Adrenal gland (tissue), 9 donors: ENCODE measurements at regions not wholly inside any gene's neighbourhood (a gene's known extent, or its start where the extent isn't known, plus 50 kb on each side); places are given as distances from the start of the nearest gene placed in this dataset.

Source experiments
- DNase-seq, 7 donors: peaks; one replicate each; pipeline ENCODE4 v3.0.0-alpha.2; 2019 to 2020
- H3K27ac ChIP-seq, 5 donors: fragments of 200-600 bp; sonication (generic) in 4 of 5; 1 replicate in 3 of 5; 2 replicates in 2 of 5; pipeline versions ENCODE4 v1.5.1 to v1.8.0; 2016 to 2020; ENCODE audit warnings: mild to moderate bottlenecking in 1 of 5
- H3K27me3 ChIP-seq: fragments of 200-600 bp; 2 replicates; pipeline ENCODE4 v1.8.0; 2021
- H3K36me3 ChIP-seq, 2 donors: fragments of 200-600 bp; replicated peaks in 1 of 2; 1 replicate in 1 of 2; 2 replicates in 1 of 2; pipeline versions ENCODE4 v1.5.1 to v1.8.0; 2018 to 2022
- H3K4me1 ChIP-seq, 2 donors: fragments of 200-600 bp; replicated peaks in 1 of 2; 1 replicate in 1 of 2; 2 replicates in 1 of 2; pipeline versions ENCODE4 v1.5.1 to v1.8.0; 2018 to 2021
- H3K4me3 ChIP-seq, 4 donors: fragments of 200-600 bp; sonication (generic) in 3 of 4; one replicate each; pipeline ENCODE4 v1.5.1; 2016 to 2018
- H3K9me3 ChIP-seq, 3 donors: fragments of 200-600 bp; sonication (generic) in 1 of 3; replicated peaks in 1 of 3; 1 replicate in 2 of 3; 2 replicates in 1 of 3; pipeline versions ENCODE4 v1.5.1 to v1.8.0; 2016 to 2021
- POLR2A ChIP-seq, 2 donors: fragments of 450-650 bp; IDR thresholded peaks; one replicate each; pipeline ENCODE4 v1.6.1; 2017; ENCODE audit warnings: antibody characterized with exemption in 2 of 2, mild to moderate bottlenecking in 2 of 2, moderate library complexity in 1 of 2
- WGBS, 4 donors: extraction: QIAGEN DNeasy Blood & Tissue Kit in 2 of 4; methylation state at CpG; one replicate each; pipeline versions ENCODE4 v1.1.5 to v1.1.7; 2013 to 2017; 5-methylcytosine and 5-hydroxymethylcytosine counted together
- intact Hi-C, 2 donors: fragments of 100-400 bp; cut with DNase I; formaldehyde crosslinking; loops; one replicate each; pipeline versions ENCODE4 v1.14.1 to v1.15.0; 2022 to 2023
- TF ChIP-seq, protein P1 (sequence below), 6 experiments: fragments of 450-650 bp in 4 of 6; fragments of 200-600 bp in 2 of 6; sonication (generic) in 1 of 6; IDR thresholded peaks; 1 replicate in 5 of 6; 2 replicates in 1 of 6; pipeline versions ENCODE4 v1.5.1 to v1.8.0; 2016 to 2021; ENCODE audit warnings: antibody characterized with exemption in 6 of 6, mild to moderate bottlenecking in 2 of 6, moderate library complexity in 1 of 6
- donor health status: healthy with polysubstance abuse.
- donor health status: Bipolar disorder and iron deficiency.
- donor health status: DM: yes; HTN: yes; CAD: no.
- donor health status: DM: no; HTN: no; CAD: no.
- donor health status: DM: no; HTN: no; CAD: no.

DNA sequence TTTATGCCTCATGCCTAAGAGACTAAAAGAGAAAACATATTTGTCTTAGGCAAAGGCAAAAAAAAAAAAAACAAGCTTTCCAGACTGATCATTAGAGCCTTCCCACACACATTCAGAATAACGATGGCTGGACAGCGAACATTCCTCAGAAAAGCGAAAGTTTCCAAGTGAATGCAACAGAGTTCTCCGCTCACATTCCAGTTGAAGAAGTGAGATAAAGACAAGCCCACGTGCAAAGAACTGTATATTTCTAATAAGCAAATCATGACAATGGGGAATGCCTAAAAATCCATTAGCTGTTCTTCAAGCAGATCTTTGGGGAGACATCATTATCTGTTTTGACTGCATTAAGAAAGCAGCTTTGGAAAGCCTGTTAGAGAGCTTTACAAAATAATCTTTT, 347.9 kb downstream of the METTL4 start:
- no peaks in the 10 kb centered on the region for H3K36me3 ChIP-seq
- peaks cover 5% of the 10 kb centered on the region for H3K27me3 ChIP-seq
- H3K9me3 ChIP-seq, result no peaks in the 10 kb centered on the region
- DNase-seq, result no peak
- no peaks in the 10 kb centered on the region for H3K4me1 ChIP-seq
- intact Hi-C loops, result no loop called here
- TF ChIP-seq, protein P1, sequence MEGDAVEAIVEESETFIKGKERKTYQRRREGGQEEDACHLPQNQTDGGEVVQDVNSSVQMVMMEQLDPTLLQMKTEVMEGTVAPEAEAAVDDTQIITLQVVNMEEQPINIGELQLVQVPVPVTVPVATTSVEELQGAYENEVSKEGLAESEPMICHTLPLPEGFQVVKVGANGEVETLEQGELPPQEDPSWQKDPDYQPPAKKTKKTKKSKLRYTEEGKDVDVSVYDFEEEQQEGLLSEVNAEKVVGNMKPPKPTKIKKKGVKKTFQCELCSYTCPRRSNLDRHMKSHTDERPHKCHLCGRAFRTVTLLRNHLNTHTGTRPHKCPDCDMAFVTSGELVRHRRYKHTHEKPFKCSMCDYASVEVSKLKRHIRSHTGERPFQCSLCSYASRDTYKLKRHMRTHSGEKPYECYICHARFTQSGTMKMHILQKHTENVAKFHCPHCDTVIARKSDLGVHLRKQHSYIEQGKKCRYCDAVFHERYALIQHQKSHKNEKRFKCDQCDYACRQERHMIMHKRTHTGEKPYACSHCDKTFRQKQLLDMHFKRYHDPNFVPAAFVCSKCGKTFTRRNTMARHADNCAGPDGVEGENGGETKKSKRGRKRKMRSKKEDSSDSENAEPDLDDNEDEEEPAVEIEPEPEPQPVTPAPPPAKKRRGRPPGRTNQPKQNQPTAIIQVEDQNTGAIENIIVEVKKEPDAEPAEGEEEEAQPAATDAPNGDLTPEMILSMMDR (IDR thresholded peaks at IDR 0.05), result no peak
- TF ChIP-seq POLR2A (IDR thresholded peaks at IDR 0.05), result no peak
- WGBS, 4 donors, result 25 to 37% (median 28%) methylated on average over 5 of the region's 5 CpGs
- H3K4me3 ChIP-seq, result peak overlapping the region in 1 of 4 donors; percentile 31
- H3K27ac ChIP-seq, result no peak overlapping the region

DNA sequence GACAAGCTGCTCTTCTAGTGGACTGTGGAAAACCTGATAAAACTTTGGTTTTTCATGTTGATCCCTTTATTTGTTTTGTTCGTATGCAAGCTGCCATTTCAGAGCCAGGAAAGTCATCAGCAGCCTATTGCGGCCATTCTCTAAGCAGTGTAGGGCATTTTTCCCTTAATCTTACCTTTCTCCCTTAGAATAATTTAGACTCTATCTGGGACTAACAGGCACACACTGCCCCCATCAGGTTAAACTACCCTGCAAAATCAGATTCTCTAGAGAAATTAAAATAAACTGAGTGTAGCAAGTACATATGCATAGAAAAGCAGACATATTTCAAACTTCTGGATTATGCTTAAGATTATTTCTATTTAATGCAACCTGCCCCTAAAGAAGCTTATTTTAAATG, 347.5 kb downstream of the METTL4 start:
- WGBS, 4 donors, result 11 to 21% (median 16%) methylated on average over 2 of the region's 2 CpGs
- H3K4me1 ChIP-seq, result no peaks in the 10 kb centered on the region
- intact Hi-C loops, result no loop called here
- H3K27me3 ChIP-seq, result peaks cover 5% of the 10 kb centered on the region
- H3K27ac ChIP-seq, result no peak overlapping the region
- DNase-seq, result peak in 6 of 7 donors; percentile 12 to 37 (median 24)
- no peaks in the 10 kb centered on the region for H3K36me3 ChIP-seq
- TF ChIP-seq, protein P1 (IDR thresholded peaks at IDR 0.05), result peak; percentile 17 to 55 (median 38)
- no peak for TF ChIP-seq POLR2A (IDR thresholded peaks at IDR 0.05)
- H3K4me3 ChIP-seq, result peak overlapping the region in 1 of 4 donors; percentile 31
- no peaks in the 10 kb centered on the region for H3K9me3 ChIP-seq

DNA sequence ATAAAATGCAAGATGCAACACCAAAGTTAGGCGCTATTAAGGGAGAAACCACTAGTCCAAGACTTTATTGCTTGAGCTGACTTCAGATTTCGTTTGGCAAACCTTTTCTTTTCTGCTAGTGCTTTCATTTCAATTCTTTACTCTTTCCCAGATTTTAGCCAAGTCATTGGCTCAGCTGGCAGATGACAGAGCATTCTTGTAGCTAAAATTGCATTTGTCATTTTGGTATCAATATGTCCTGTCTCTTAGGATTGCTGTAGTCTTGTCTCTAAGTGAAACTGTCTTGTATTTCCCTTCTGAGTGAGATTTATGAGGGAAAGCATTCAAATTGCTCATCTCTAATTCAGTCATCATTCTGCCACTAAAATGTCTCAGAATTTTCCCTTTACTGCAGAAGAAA, 335.1 kb downstream of the METTL4 start:
- no peaks in the 10 kb centered on the region for H3K4me1 ChIP-seq
- 57 to 73% (median 64%) methylated on average over 2 of the region's 2 CpGs for WGBS, 4 donors
- no peaks in the 10 kb centered on the region for H3K27me3 ChIP-seq
- no peaks in the 10 kb centered on the region for H3K9me3 ChIP-seq
- no peak overlapping the region for H3K4me3 ChIP-seq
- H3K27ac ChIP-seq, result no peak overlapping the region
- no peak for DNase-seq
- no peak for TF ChIP-seq POLR2A (IDR thresholded peaks at IDR 0.05)
- TF ChIP-seq, protein P1 (IDR thresholded peaks at IDR 0.05), result no peak
- no peaks in the 10 kb centered on the region for H3K36me3 ChIP-seq
- intact Hi-C loops, result no loop called here

DNA sequence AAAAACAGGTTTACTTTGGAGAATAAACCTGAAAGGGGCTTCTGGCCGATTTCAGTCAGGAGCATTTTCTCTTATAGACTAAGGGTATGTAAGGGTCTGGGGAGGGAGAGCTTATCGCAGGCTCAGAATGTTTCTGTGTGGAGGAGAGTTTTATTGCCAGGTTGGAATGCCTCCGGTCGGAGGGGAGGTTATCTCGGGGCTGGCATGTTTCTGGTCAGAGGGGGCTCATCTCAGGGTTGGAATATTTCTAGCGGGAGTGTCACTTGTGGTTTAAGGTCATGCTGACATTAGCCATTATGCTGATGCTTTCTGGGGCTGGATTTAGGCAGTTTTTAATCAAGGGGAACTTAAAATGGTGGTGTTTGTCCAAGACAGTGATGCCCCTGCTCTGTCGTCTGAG, 333.6 kb downstream of the METTL4 start:
- H3K4me3 ChIP-seq, result no peak overlapping the region
- no peak for DNase-seq
- no peaks in the 10 kb centered on the region for H3K36me3 ChIP-seq
- no peak overlapping the region for H3K27ac ChIP-seq
- intact Hi-C loops, result no loop called here
- no peaks in the 10 kb centered on the region for H3K9me3 ChIP-seq
- H3K27me3 ChIP-seq, result no peaks in the 10 kb centered on the region
- no peaks in the 10 kb centered on the region for H3K4me1 ChIP-seq
- no peak for TF ChIP-seq POLR2A (IDR thresholded peaks at IDR 0.05)
- TF ChIP-seq, protein P1 (IDR thresholded peaks at IDR 0.05), result no peak
- 29 to 36% (median 31%) methylated on average over 7 of the region's 7 CpGs for WGBS, 4 donors
